ENCODE measurements at regions not wholly inside any gene's neighbourhood (a gene's known extent, or its start where the extent isn't known, plus 50 kb on each side); places are given as distances from the start of the nearest gene placed in this dataset.

- DNase-seq (ENCODE audit: low read depth, low spot score): no peak
- H3K4me3 ChIP-seq (ENCODE audit: low read depth, low read length): no peak overlapping the region
- CTCF ChIA-PET: interaction anchor here (1.0 to 2.6 kb wide), 3 partner anchors 11 to 358 kb away, joined by 4 to 9 read pairs (median 9); no protein-coding TSS in a partner anchor
- POLR2A ChIA-PET: no interaction called here
- TF ChIP-seq, protein P1, sequence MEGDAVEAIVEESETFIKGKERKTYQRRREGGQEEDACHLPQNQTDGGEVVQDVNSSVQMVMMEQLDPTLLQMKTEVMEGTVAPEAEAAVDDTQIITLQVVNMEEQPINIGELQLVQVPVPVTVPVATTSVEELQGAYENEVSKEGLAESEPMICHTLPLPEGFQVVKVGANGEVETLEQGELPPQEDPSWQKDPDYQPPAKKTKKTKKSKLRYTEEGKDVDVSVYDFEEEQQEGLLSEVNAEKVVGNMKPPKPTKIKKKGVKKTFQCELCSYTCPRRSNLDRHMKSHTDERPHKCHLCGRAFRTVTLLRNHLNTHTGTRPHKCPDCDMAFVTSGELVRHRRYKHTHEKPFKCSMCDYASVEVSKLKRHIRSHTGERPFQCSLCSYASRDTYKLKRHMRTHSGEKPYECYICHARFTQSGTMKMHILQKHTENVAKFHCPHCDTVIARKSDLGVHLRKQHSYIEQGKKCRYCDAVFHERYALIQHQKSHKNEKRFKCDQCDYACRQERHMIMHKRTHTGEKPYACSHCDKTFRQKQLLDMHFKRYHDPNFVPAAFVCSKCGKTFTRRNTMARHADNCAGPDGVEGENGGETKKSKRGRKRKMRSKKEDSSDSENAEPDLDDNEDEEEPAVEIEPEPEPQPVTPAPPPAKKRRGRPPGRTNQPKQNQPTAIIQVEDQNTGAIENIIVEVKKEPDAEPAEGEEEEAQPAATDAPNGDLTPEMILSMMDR (IDR thresholded peaks at IDR 0.05; ENCODE audit: insufficient read depth, low read length, missing control alignments): peak; percentile 35
These were observed 555.9 kb upstream of the TMEM132C start for GRCh38 chr12:127711108-127711507.

GRCh38 chr12:127712561-127712960, 554.4 kb upstream of the TMEM132C start:
- no peak overlapping the region for H3K4me3 ChIP-seq (ENCODE audit: low read depth, low read length)
- TF ChIP-seq, protein P1 (IDR thresholded peaks at IDR 0.05; ENCODE audit: insufficient read depth, low read length, missing control alignments): no peak
- DNase-seq (ENCODE audit: low read depth, low spot score): no peak
- ChIA-PET POLR2A (no interaction called here), CTCF (interaction anchor here (0.6 to 2.3 kb wide), 3 partner anchors 35 to 357 kb away, joined by 3 to 9 read pairs (median 6); no protein-coding TSS in a partner anchor)

- no peak overlapping the region for H3K4me3 ChIP-seq (ENCODE audit: low read depth, low read length)
- ChIA-PET CTCF (no interaction called here), POLR2A (no interaction called here)
- TF ChIP-seq, protein P1 (IDR thresholded peaks at IDR 0.05; ENCODE audit: insufficient read depth, low read length, missing control alignments): no peak
- no peak for DNase-seq (ENCODE audit: low read depth, low spot score)
These were observed 550.8 kb upstream of the TMEM132C start for GRCh38 chr12:127716166-127716565.

DNA sequence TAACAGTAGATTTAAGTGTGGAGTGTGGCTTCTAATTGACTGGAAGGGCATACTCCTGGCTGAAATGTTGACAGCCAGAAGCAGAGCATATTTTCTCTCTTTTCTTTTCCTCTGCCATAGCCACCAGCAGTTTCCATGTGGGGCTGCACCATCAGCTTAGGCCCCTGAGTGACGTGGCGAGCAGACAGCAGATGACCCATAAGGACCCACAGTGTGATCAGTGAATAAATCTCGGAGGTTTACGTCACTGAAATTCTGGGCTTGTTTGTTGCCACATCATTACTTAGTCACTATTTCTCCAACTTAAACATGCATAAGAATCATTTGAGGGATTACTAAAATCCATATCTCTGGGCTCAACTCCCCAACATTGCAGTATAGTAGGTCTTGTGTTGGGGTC, 549.7 kb upstream of the TMEM132C start:
- ChIA-PET POLR2A (no interaction called here), CTCF (no interaction called here)
- DNase-seq (ENCODE audit: low read depth, low spot score): no peak
- H3K4me3 ChIP-seq (ENCODE audit: low read depth, low read length): no peak overlapping the region
- TF ChIP-seq, protein P1 (IDR thresholded peaks at IDR 0.05; ENCODE audit: insufficient read depth, low read length, missing control alignments): no peak

DNA sequence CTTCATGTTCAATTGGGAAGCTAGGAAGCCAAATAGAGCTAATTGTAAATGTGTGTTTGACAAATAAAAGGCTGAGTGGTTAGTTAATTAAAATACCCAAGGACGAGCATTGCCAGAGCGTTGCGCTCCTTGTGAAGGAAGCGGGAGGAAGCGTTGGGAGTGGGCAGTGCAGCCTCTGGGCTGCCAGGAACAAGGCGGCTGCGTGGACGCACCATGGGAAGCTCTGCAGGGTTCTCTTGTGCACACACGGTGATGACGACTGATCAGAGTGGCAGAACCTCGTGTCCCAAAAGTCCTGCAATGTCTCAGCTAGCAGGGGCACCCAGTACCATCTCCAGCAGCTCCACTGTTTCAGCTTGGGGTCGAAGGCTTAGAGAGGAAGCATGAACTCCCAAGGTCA, 546.6 kb upstream of the TMEM132C start:
- TF ChIP-seq, protein P1 (IDR thresholded peaks at IDR 0.05; ENCODE audit: insufficient read depth, low read length, missing control alignments): no peak
- ChIA-PET POLR2A (no interaction called here), CTCF (interaction anchor here (1.5 kb wide), 1 partner anchor 9 kb away, joined by 3 read pairs; no protein-coding TSS in a partner anchor)
- DNase-seq (ENCODE audit: low read depth, low spot score): no peak
- no peak overlapping the region for H3K4me3 ChIP-seq (ENCODE audit: low read depth, low read length)

DNA sequence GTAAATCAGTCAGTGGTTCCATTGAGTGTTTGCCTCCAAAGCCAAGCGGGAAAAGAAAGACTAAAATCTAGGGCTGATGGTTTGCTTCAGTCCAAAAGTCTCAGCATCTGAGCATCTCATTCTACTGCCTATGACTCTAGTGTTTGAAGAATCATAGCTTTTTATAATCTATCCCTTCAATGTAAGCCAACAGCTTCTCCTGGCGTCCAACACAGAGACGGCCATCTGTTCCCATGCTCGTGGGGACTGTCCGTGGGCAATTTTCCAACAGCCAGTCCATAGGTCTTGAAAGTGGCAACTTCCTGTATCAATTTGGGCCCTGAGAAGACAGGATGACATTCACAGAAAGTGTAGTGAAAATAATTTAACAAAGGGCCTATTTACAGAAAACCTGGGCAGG, 544.4 kb upstream of the TMEM132C start:
- TF ChIP-seq, protein P1 (IDR thresholded peaks at IDR 0.05; ENCODE audit: insufficient read depth, low read length, missing control alignments): no peak
- DNase-seq (ENCODE audit: low read depth, low spot score): no peak
- no peak overlapping the region for H3K4me3 ChIP-seq (ENCODE audit: low read depth, low read length)
- CTCF ChIA-PET: interaction anchor here (2.0 kb wide), 1 partner anchor 12 kb away, joined by 9 read pairs; no protein-coding TSS in a partner anchor
- POLR2A ChIA-PET: no interaction called here
